ENCODE measurements at regions not wholly inside any gene's neighbourhood (a gene's known extent, or its start where the extent isn't known, plus 50 kb on each side); places are given as distances from the start of the nearest gene placed in this dataset.

DNA sequence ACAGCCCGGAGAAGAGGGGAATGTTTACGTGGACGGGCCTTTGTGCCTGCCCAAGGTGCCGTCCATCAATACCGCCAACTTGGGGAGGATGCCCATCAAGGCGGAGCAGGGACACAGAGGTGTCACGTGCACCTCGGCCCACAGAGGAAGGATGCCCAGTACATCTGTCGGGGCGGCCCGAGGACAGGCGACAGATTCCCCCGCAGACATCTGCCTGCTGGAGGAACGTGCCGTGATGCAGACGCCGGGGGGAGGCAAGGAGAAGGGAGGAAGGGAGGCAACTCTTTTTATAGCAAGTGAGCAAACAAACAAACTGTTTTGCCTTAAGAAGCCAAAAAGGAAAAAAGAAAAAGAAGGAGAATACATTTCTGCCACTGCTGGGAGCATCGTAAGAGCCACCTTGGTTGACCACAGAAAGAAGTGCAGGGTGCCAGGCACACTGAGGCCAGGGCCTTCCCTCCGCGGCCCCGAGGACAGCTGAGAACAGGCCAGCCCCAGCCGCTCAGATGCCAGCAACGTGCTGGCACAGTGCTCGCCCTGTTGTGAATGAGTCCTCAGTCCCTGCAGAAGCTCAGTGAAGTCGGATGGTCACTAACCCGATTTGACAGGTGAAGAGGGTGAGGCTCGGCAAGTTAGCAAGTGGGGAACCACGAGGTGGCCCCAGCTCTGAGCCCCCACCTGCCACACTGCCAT is 146.4 kb downstream of the RBFOX3 start:
- no peak for TF ChIP-seq EZH2phosphoT487 (conservative IDR thresholded peaks at IDR 0.05; ENCODE audit: low read length)
- TF ChIP-seq, protein P1, sequence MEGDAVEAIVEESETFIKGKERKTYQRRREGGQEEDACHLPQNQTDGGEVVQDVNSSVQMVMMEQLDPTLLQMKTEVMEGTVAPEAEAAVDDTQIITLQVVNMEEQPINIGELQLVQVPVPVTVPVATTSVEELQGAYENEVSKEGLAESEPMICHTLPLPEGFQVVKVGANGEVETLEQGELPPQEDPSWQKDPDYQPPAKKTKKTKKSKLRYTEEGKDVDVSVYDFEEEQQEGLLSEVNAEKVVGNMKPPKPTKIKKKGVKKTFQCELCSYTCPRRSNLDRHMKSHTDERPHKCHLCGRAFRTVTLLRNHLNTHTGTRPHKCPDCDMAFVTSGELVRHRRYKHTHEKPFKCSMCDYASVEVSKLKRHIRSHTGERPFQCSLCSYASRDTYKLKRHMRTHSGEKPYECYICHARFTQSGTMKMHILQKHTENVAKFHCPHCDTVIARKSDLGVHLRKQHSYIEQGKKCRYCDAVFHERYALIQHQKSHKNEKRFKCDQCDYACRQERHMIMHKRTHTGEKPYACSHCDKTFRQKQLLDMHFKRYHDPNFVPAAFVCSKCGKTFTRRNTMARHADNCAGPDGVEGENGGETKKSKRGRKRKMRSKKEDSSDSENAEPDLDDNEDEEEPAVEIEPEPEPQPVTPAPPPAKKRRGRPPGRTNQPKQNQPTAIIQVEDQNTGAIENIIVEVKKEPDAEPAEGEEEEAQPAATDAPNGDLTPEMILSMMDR (IDR thresholded peaks at IDR 0.05; ENCODE audit: insufficient read depth, low read length, poor library complexity, severe bottlenecking), result no peak

Data from SU-DHL-6 (cell line).